Prostate gland (tissue), 2 donors: ENCODE measurements at regions not wholly inside any gene's neighbourhood (a gene's known extent, or its start where the extent isn't known, plus 50 kb on each side); places are given as distances from the start of the nearest gene placed in this dataset.

Experiments used
- DNase-seq: peaks from one replicate; pipeline ENCODE4 v3.0.0-alpha.2; 2019; ENCODE audit warnings: low spot score
- H3K27ac ChIP-seq, 2 donors: fragments of 200-600 bp; sonication (generic); 2 replicates each; pipeline ENCODE4 v1.5.1; 2017 to 2019
- H3K27me3 ChIP-seq: fragments of 200-600 bp; sonication (generic); replicated peaks from 2 replicates; pipeline ENCODE4 v1.5.1; 2019; ENCODE audit not compliant: insufficient read depth
- H3K36me3 ChIP-seq, 2 donors: fragments of 200-600 bp; sonication (generic); 1 replicate in 1 of 2; 2 replicates in 1 of 2; pipeline versions ENCODE4 v1.5.1 to v1.8.1; 2017 to 2019
- H3K4me1 ChIP-seq: fragments of 200-600 bp; sonication (generic); replicated peaks from 2 replicates; pipeline ENCODE4 v1.5.1; 2019
- H3K4me3 ChIP-seq, 2 donors: fragments of 200-600 bp; sonication (generic); 2 replicates each; pipeline ENCODE4 v1.5.1; 2017 to 2019
- H3K9me3 ChIP-seq: fragments of 200-600 bp; sonication (generic); 2 replicates; pipeline ENCODE4 v1.5.1; 2017
- CTCF ChIP-seq, 4 experiments: fragments of 200-600 bp in 2 of 4; fragments of 450-650 bp in 2 of 4; sonication (generic) in 2 of 4; IDR thresholded peaks; 1 replicate in 3 of 4; 2 replicates in 1 of 4; pipeline ENCODE4 v1.5.1; 2016 to 2019; ENCODE audit warnings: antibody characterized with exemption in 4 of 4, mild to moderate bottlenecking in 2 of 4, moderate library complexity in 2 of 4
- POLR2A ChIP-seq: fragments of 450-650 bp; IDR thresholded peaks from one replicate; pipeline ENCODE4 v1.6.1; 2016; ENCODE audit warnings: antibody characterized with exemption, mild to moderate bottlenecking
- POLR2AphosphoS5 ChIP-seq: sonication (generic); formaldehyde crosslinking; IDR thresholded peaks from one replicate; pipeline ENCODE4 v1.6.1; 2017; ENCODE audit warnings: antibody characterized with exemption
- WGBS: methylation state at CpG from one replicate; pipeline ENCODE4 v1.1.5; 2018; 5-methylcytosine and 5-hydroxymethylcytosine counted together
- intact Hi-C: fragments of 100-400 bp; cut with DNase I; formaldehyde crosslinking; loops from one replicate; pipeline ENCODE4 v1.14.2; 2022

GRCh38 chr11:71383461-71383860, 64.7 kb downstream of the DHCR7 start:
- no peaks in the 10 kb centered on the region for H3K9me3 ChIP-seq
- no peaks in the 10 kb centered on the region for H3K4me1 ChIP-seq
- DNase-seq = no peak
- TF ChIP-seq POLR2AphosphoS5 (no peak), CTCF (IDR thresholded peaks at IDR 0.05) (no peak), POLR2A (no peak)
- H3K36me3 ChIP-seq = no peaks in the 10 kb centered on the region
- H3K4me3 ChIP-seq = no peak overlapping the region
- WGBS = 93% methylated on average over 1 of the region's 1 CpG
- no peak overlapping the region for H3K27ac ChIP-seq
- H3K27me3 ChIP-seq = no peaks in the 10 kb centered on the region
- intact Hi-C loops = no loop called here

- no peaks in the 10 kb centered on the region for H3K9me3 ChIP-seq
- DNase-seq = no peak
- no peak for TF ChIP-seq POLR2AphosphoS5
- no peak for TF ChIP-seq CTCF (IDR thresholded peaks at IDR 0.05)
- TF ChIP-seq POLR2A = no peak
- 94% methylated on average over 5 of the region's 5 CpGs for WGBS
- no peak overlapping the region for H3K27ac ChIP-seq
- no peaks in the 10 kb centered on the region for H3K27me3 ChIP-seq
- intact Hi-C loops = no loop called here
- H3K4me3 ChIP-seq = no peak overlapping the region
- no peaks in the 10 kb centered on the region for H3K36me3 ChIP-seq
- H3K4me1 ChIP-seq = no peaks in the 10 kb centered on the region
Measured at GRCh38 chr11:71381781-71382505, 66.2 kb downstream of the DHCR7 start.

- 48% methylated on average over 2 of the region's 2 CpGs for WGBS
- intact Hi-C loops = no loop called here
- TF ChIP-seq POLR2A = no peak
- TF ChIP-seq CTCF (IDR thresholded peaks at IDR 0.05) = no peak
- TF ChIP-seq POLR2AphosphoS5 = no peak
- Histone ChIP-seq H3K27ac (no peak overlapping the region), H3K27me3 (no peaks in the 10 kb centered on the region), H3K4me1 (no peaks in the 10 kb centered on the region), H3K9me3 (no peaks in the 10 kb centered on the region), H3K36me3 (no peaks in the 10 kb centered on the region), H3K4me3 (no peak overlapping the region)
- no peak for DNase-seq
Measured at GRCh38 chr11:71379701-71380100, 68.5 kb downstream of the DHCR7 start.

- no peak for DNase-seq
- TF ChIP-seq POLR2A (no peak), POLR2AphosphoS5 (no peak), CTCF (IDR thresholded peaks at IDR 0.05) (no peak)
- WGBS = 68% methylated on average over 7 of the region's 7 CpGs
- H3K4me3 ChIP-seq = no peak overlapping the region
- H3K27me3 ChIP-seq = no peaks in the 10 kb centered on the region
- no peaks in the 10 kb centered on the region for H3K9me3 ChIP-seq
- H3K27ac ChIP-seq = no peak overlapping the region
- H3K4me1 ChIP-seq = no peaks in the 10 kb centered on the region
- H3K36me3 ChIP-seq = no peaks in the 10 kb centered on the region
- intact Hi-C loops = no loop called here
Measured at GRCh38 chr11:71373791-71374454, 74.3 kb downstream of the DHCR7 start.
